ENCODE measurements at regions not wholly inside any gene's neighbourhood (a gene's known extent, or its start where the extent isn't known, plus 50 kb on each side); places are given as distances from the start of the nearest gene placed in this dataset.

DNA sequence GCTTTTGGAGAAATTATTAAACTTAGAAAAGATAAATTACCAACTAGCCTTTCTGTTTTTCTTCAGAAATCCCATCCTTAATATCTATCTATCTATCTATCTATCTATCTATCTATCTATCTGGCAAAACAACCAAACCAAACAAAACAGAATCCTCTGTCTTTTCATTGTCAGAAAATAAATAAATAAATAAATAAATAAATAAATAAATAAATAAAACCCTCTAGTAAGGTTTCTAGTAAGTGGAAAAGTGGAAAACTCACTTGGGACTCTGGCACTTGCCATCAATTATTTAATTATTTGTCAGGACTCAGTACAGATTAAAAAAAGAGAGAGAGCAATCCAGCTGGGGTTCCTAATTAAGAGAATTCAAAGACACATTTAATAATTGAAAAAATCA, 556.2 kb upstream of the CHORDC1 start:
- Mint-ChIP-seq H3K9me3 (peaks cover 14 to 29% of the 10 kb centered on the region in 2 donors), H3K4me1 (no peaks in the 10 kb centered on the region), H3K4me3 (no peak overlapping the region), H3K27me3 (ENCODE audit: low read depth in 2 of 2) (no peaks in the 10 kb centered on the region), H3K36me3 (peaks cover 7% of the 10 kb centered on the region), H3K27ac (no peak overlapping the region)
- ATAC-seq: no peak
- no peaks in the 10 kb centered on the region for H3K4me1 ChIP-seq (ENCODE audit: control insufficient read depth, insufficient read depth, low read length)
- H3K27ac ChIP-seq (ENCODE audit: low read length): no peak overlapping the region
- H3K9me3 ChIP-seq (ENCODE audit: control insufficient read depth, insufficient read depth, low read length): peaks cover 14% of the 10 kb centered on the region
- H3K4me3 ChIP-seq (ENCODE audit: low read length): no peak overlapping the region
- no peaks in the 10 kb centered on the region for H3K36me3 ChIP-seq (ENCODE audit: control insufficient read depth, insufficient read depth, low read length)
- intact Hi-C loops (cut with micrococcal nuclease): no loop called here
- DNase-seq: no peak
- no peaks in the 10 kb centered on the region for H3K27me3 ChIP-seq (ENCODE audit: control insufficient read depth, insufficient read depth, low read length)
- TF ChIP-seq, protein P1, sequence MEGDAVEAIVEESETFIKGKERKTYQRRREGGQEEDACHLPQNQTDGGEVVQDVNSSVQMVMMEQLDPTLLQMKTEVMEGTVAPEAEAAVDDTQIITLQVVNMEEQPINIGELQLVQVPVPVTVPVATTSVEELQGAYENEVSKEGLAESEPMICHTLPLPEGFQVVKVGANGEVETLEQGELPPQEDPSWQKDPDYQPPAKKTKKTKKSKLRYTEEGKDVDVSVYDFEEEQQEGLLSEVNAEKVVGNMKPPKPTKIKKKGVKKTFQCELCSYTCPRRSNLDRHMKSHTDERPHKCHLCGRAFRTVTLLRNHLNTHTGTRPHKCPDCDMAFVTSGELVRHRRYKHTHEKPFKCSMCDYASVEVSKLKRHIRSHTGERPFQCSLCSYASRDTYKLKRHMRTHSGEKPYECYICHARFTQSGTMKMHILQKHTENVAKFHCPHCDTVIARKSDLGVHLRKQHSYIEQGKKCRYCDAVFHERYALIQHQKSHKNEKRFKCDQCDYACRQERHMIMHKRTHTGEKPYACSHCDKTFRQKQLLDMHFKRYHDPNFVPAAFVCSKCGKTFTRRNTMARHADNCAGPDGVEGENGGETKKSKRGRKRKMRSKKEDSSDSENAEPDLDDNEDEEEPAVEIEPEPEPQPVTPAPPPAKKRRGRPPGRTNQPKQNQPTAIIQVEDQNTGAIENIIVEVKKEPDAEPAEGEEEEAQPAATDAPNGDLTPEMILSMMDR (IDR thresholded peaks at IDR 0.05): no peak

DNA sequence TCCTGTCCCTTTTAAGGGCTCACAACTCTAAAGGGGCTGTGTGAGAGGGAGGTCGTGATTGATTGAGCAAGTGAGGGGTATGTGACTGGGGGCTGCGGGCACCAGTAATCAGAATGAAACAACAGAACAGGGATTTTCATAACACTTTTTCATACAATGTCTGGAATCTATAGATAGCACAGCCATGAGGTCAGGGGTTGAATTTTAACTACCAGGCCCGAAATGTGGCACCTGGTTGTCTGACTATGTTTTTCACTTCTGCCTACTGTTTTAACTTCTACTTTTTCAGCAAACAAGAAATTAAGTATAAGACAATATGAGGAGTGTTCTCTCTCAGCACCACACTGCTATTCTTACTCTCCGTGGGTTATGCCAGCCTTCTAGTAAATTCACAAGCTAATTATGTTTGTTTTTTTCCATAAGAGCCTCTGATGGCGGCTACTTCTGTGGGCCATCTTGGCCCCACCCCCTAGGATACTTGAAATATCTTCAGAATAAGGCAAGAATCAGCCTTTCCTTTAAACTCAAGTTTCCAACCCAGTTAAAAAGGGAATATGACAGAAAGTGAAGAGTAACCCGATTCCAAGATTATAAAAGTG, 552.8 kb upstream of the CHORDC1 start:
- Mint-ChIP-seq H3K4me3 (no peak overlapping the region), H3K9me3 (peaks cover 15 to 33% of the 10 kb centered on the region in 2 donors), H3K4me1 (no peaks in the 10 kb centered on the region), H3K27ac (no peak overlapping the region), H3K36me3 (peaks cover 7% of the 10 kb centered on the region), H3K27me3 (ENCODE audit: low read depth in 2 of 2) (no peaks in the 10 kb centered on the region)
- no peaks in the 10 kb centered on the region for H3K36me3 ChIP-seq (ENCODE audit: control insufficient read depth, insufficient read depth, low read length)
- TF ChIP-seq, protein P1 (IDR thresholded peaks at IDR 0.05): no peak
- no peak overlapping the region for H3K4me3 ChIP-seq (ENCODE audit: low read length)
- WGBS (ENCODE audit: insufficient coverage): 77% methylated on average over 5 of the region's 6 CpGs
- ATAC-seq: no peak
- no peak overlapping the region for H3K27ac ChIP-seq (ENCODE audit: low read length)
- H3K9me3 ChIP-seq (ENCODE audit: control insufficient read depth, insufficient read depth, low read length): peaks cover 14% of the 10 kb centered on the region
- H3K4me1 ChIP-seq (ENCODE audit: control insufficient read depth, insufficient read depth, low read length): no peaks in the 10 kb centered on the region
- intact Hi-C loops (cut with micrococcal nuclease): no loop called here
- DNase-seq: no peak
- H3K27me3 ChIP-seq (ENCODE audit: control insufficient read depth, insufficient read depth, low read length): no peaks in the 10 kb centered on the region

DNA sequence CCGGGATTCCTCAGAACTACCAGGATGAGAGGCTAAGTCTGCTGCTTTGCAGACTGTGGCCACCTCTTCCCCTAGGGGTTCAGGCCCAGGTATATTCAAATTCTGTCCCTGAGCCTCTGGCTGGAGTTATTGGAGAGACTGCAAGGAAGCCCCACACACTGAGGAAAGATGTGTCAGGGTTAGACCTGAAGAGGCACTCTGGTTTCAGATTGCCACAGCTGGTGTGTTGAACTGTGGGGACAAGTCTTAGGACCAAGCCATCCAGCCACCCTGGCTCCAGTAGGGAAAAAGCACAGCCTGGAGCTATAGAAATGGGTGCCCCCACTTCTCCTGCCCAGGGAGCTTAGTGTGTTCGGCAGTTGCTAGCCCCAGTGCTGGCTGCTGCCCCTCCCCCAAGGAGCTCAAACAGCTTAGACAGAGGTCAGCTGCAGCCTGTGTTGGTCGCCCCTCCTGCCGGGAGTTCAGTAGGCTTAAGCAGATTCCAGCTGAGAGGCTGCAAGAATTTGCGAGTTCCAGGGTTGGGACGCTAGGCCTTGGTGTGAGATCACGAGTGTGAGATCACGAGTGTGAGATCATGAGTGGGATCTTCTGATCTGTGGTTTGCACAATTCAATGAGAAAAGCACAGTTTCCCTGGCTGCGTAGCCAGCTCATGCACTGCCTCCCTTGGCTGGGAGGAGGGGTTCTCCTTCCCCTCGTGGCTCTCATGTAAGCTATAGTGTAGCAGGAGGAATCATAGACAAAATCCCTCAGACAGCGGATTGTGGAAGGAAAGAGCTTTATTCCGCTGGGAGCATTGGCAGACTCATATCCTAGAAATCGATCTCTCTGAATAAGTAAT, 552.1 kb upstream of the CHORDC1 start:
- intact Hi-C loops (cut with micrococcal nuclease): no loop called here
- no peak overlapping the region for H3K27ac Mint-ChIP-seq
- 78% methylated on average over 13 of the region's 13 CpGs for WGBS (ENCODE audit: insufficient coverage)
- ATAC-seq (no peak), DNase-seq (no peak)
- H3K27me3 Mint-ChIP-seq (ENCODE audit: low read depth in 2 of 2): no peaks in the 10 kb centered on the region
- TF ChIP-seq, protein P1 (IDR thresholded peaks at IDR 0.05): no peak
- Histone ChIP-seq H3K27me3 (ENCODE audit: control insufficient read depth, insufficient read depth, low read length) (no peaks in the 10 kb centered on the region), H3K27ac (ENCODE audit: low read length) (no peak overlapping the region), H3K4me3 (ENCODE audit: low read length) (no peak overlapping the region), H3K9me3 (ENCODE audit: control insufficient read depth, insufficient read depth, low read length) (peaks cover 14% of the 10 kb centered on the region), H3K4me1 (ENCODE audit: control insufficient read depth, insufficient read depth, low read length) (no peaks in the 10 kb centered on the region), H3K36me3 (ENCODE audit: control insufficient read depth, insufficient read depth, low read length) (no peaks in the 10 kb centered on the region)
- no peaks in the 10 kb centered on the region for H3K4me1 Mint-ChIP-seq
- H3K9me3 Mint-ChIP-seq: peaks cover 11 to 27% of the 10 kb centered on the region in 2 donors
- no peak overlapping the region for H3K4me3 Mint-ChIP-seq
- peaks cover 7% of the 10 kb centered on the region for H3K36me3 Mint-ChIP-seq

Measured in natural killer cell (primary cell).